SK-N-SH (cell line): ENCODE measurements at regions not wholly inside any gene's neighbourhood (a gene's known extent, or its start where the extent isn't known, plus 50 kb on each side); places are given as distances from the start of the nearest gene placed in this dataset.

Experiments used
- CTCF ChIA-PET: fragments of 300-600, 350-600 bp; formaldehyde crosslinking; extraction: SDS; loops from one replicate; lab custom pipeline; 2021; lab: Yijun Ruan, JAX
- POLR2A ChIA-PET: fragments of 350-600 bp; sonication (Branson Sonifier 250); formaldehyde crosslinking; extraction: SDS; loops from one replicate; lab custom pipeline; 2020; ENCODE audit warnings: antibody characterized with exemption, inconsistent platforms; lab: Yijun Ruan, JAX
- DNase-seq: peaks from one replicate; pipeline ENCODE4 v3.0.0; 2012
- H2AFZ ChIP-seq: fragments of 200-600 bp; sonication (generic); 2 replicates; pipeline ENCODE4 v1.8.1; 2016; ENCODE audit warnings: antibody characterized with exemption, mild to moderate bottlenecking, low read depth
- H3F3A ChIP-seq: fragments of 200-600 bp; sonication (generic); replicated peaks from 2 replicates; pipeline ENCODE3; 2016; ENCODE audit warnings: antibody characterized with exemption, mild to moderate bottlenecking; ENCODE audit not compliant: insufficient read depth
- H3K27ac ChIP-seq, 2 experiments: fragments of 200-500 bp in 1 of 2; fragments of 200-600 bp in 1 of 2; sonication (Bioruptor generic) in 1 of 2; sonication (generic), shearing (Covaris generic) in 1 of 2; 2 replicates each; pipeline versions ENCODE4 v1.5.1 to v1.6.1; 2014 to 2016; ENCODE audit warnings: low read depth in 2 of 2, inconsistent platforms in 1 of 2, low read length in 1 of 2, mild to moderate bottlenecking in 1 of 2, mixed read lengths in 1 of 2
- H3K27me3 ChIP-seq: fragments of 200-600 bp; sonication (generic), shearing (Covaris generic); 2 replicates; pipeline ENCODE4 v1.6.1; 2016; ENCODE audit warnings: mixed run types; ENCODE audit not compliant: insufficient read depth
- H3K36me3 ChIP-seq, 2 experiments: fragments of 200-500 bp in 1 of 2; fragments of 200-600 bp in 1 of 2; sonication (Bioruptor generic) in 1 of 2; sonication (generic) in 1 of 2; replicated peaks in 1 of 2; 2 replicates each; pipeline versions ENCODE3 to v1.5.1; 2014 to 2016; ENCODE audit warnings: low read length in 1 of 2, mild to moderate bottlenecking in 1 of 2; ENCODE audit not compliant: insufficient read depth in 2 of 2, control insufficient read depth in 1 of 2
- H3K4me1 ChIP-seq, 2 experiments: fragments of 200-500 bp in 1 of 2; fragments of 200-600 bp in 1 of 2; sonication (Bioruptor generic) in 1 of 2; sonication (generic), shearing (Covaris generic) in 1 of 2; 2 replicates each; pipeline versions ENCODE4 v1.5.1 to v1.6.1; 2014 to 2016; ENCODE audit warnings: low read depth in 1 of 2, low read length in 1 of 2, mixed run types in 1 of 2; ENCODE audit not compliant: insufficient read depth in 2 of 2, control insufficient read depth in 1 of 2
- H3K4me2 ChIP-seq: fragments of 200-600 bp; sonication (generic), shearing (Covaris generic); 2 replicates; pipeline ENCODE4 v1.6.1; 2017; ENCODE audit warnings: mixed run types
- H3K4me3 ChIP-seq, 2 experiments: fragments of 200-500 bp in 1 of 2; fragments of 200-600 bp in 1 of 2; sonication (Bioruptor generic) in 1 of 2; sonication (generic), shearing (Covaris generic) in 1 of 2; 2 replicates each; pipeline versions ENCODE4 v1.5.1 to v1.8.1; 2014 to 2016; ENCODE audit warnings: low read depth in 2 of 2, inconsistent platforms in 1 of 2, low read length in 1 of 2, mild to moderate bottlenecking in 1 of 2, mixed read lengths in 1 of 2, moderate library complexity in 1 of 2
- H3K79me2 ChIP-seq: fragments of 200-600 bp; sonication (generic); 2 replicates; pipeline ENCODE4 v1.8.1; 2017; ENCODE audit warnings: mild to moderate bottlenecking; ENCODE audit not compliant: insufficient read depth
- H3K9ac ChIP-seq: fragments of 200-600 bp; sonication (generic); 2 replicates; pipeline ENCODE4 v1.6.1; 2017; ENCODE audit warnings: mixed run types
- H3K9me2 ChIP-seq: fragments of 200-600 bp; sonication (generic); 2 replicates; pipeline ENCODE4 v1.6.1; 2017; ENCODE audit warnings: mixed run types
- H3K9me3 ChIP-seq: fragments of 200-600 bp; sonication (generic); 2 replicates; pipeline ENCODE4 v1.6.1; 2017; ENCODE audit warnings: mixed run types, mild to moderate bottlenecking, moderate library complexity
- H4K20me1 ChIP-seq: fragments of 200-600 bp; sonication (generic); 2 replicates; pipeline ENCODE4 v1.6.1; 2017; ENCODE audit warnings: mild to moderate bottlenecking, mixed run types; ENCODE audit not compliant: insufficient read depth
- EZH2phosphoT487 ChIP-seq: fragments of 200-600 bp; sonication (generic); IDR thresholded peaks from 2 replicates; pipeline ENCODE4 v1.6.1; 2017; ENCODE audit warnings: low read depth, mixed run types, mild to moderate bottlenecking, antibody characterized with exemption, moderate library complexity, borderline replicate concordance
- FOXM1 ChIP-seq: IDR thresholded peaks from 2 replicates; pipeline ENCODE4 v1.4.0; 2012; ENCODE audit warnings: low read depth, mild to moderate bottlenecking
- GABPA ChIP-seq: IDR thresholded peaks from 2 replicates; pipeline ENCODE4 v1.4.0; 2012; ENCODE audit warnings: low read depth, mild to moderate bottlenecking
- GATA2 ChIP-seq: sonication (generic); formaldehyde crosslinking; IDR thresholded peaks from 2 replicates; pipeline ENCODE4 v1.5.0; 2020; ENCODE audit warnings: mild to moderate bottlenecking, missing genetic modification reagents
- JUND ChIP-seq: IDR thresholded peaks from 2 replicates; pipeline ENCODE4 v1.4.0; 2012
- NFIC ChIP-seq: IDR thresholded peaks from 2 replicates; pipeline ENCODE4 v1.4.0; 2012; ENCODE audit warnings: borderline replicate concordance
- POLR2AphosphoS5 ChIP-seq: IDR thresholded peaks from 2 replicates; pipeline ENCODE4 v1.6.1; 2012; ENCODE audit warnings: low read depth, low read length
- RAD21 ChIP-seq: IDR thresholded peaks from 2 replicates; pipeline ENCODE4 v1.6.1; 2012; ENCODE audit warnings: mild to moderate bottlenecking, low read length
- RCOR1 ChIP-seq: fragments of 150-350 bp; IDR thresholded peaks from 2 replicates; pipeline ENCODE4 v1.6.1; 2017; ENCODE audit warnings: antibody characterized with exemption, low read length
- RFX5 ChIP-seq: IDR thresholded peaks from 2 replicates; pipeline ENCODE4 v1.6.1; 2012; ENCODE audit warnings: mild to moderate bottlenecking, improper control_type of control experiment, low read length
- RXRA ChIP-seq: IDR thresholded peaks from 2 replicates; pipeline ENCODE4 v1.4.0; 2012; ENCODE audit warnings: low read depth, mild to moderate bottlenecking, borderline replicate concordance
- TAF1 ChIP-seq: IDR thresholded peaks from 2 replicates; pipeline ENCODE4 v1.6.1; 2012; ENCODE audit warnings: low read depth, mild to moderate bottlenecking, low read length, moderate library complexity, borderline replicate concordance
- TCF12 ChIP-seq: IDR thresholded peaks from 2 replicates; pipeline ENCODE4 v1.4.0; 2012
- TEAD4 ChIP-seq: IDR thresholded peaks from 2 replicates; pipeline ENCODE4 v1.4.0; 2012; ENCODE audit warnings: mild to moderate bottlenecking, borderline replicate concordance; ENCODE audit not compliant: insufficient read depth
- USF1 ChIP-seq: IDR thresholded peaks from 2 replicates; pipeline ENCODE4 v1.4.0; 2012; ENCODE audit warnings: low read depth, borderline replicate concordance
- USF2 ChIP-seq: fragments of 150-350 bp; IDR thresholded peaks from 2 replicates; pipeline ENCODE4 v1.6.1; 2017; ENCODE audit warnings: antibody characterized with exemption, low read length, low read depth, borderline replicate concordance
- YY1 ChIP-seq: IDR thresholded peaks from 2 replicates; pipeline ENCODE4 v1.4.0; 2012; ENCODE audit warnings: low read depth, mild to moderate bottlenecking
- ZBTB33 ChIP-seq: IDR thresholded peaks from 2 replicates; pipeline ENCODE4 v1.4.0; 2012; ENCODE audit warnings: low read depth, borderline replicate concordance
- WGBS: methylation state at CpG from one replicate; pipeline ENCODE4 v1.1.6; 2017; ENCODE audit warnings: low lambda C conversion rate; 5-methylcytosine and 5-hydroxymethylcytosine counted together
- TF ChIP-seq, protein P1 (sequence below): fragments of 150-350 bp; IDR thresholded peaks from 2 replicates; pipeline ENCODE4 v1.6.1; 2016; ENCODE audit warnings: mild to moderate bottlenecking, low read depth, low read length
- TF ChIP-seq, protein P2 (sequence below): IDR thresholded peaks from 2 replicates; pipeline ENCODE4; 2012

DNA sequence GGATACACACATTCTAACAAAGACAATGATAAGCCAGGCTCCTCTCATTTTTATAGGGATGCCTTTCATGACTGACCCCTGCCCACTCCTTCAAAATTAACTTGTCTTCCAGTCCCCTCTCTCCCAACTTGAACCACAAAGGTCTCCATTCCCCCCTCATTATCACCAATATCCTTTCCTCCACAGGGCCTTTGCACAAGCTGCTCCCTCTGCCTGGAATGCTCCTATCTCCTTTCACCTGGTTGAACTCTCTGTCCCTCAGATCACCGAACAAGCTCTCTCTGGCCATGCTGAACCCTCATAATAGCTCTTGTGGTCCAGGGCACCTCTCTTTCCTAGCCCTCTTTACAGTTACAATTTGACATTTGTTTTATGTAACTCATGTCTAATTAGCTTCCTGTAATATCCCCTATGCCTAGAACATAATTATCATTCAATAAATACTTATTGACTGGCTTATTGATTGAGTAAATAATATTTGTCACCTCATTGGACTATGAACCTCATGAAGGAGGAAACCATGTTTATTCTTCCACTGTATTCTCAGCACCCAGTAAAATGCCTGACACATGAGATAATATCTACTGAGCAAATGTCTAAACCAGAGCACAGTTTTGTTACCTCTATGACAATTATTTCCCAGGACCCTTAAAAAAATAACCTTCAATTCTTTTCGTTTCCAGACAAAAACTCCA is 266.3 kb upstream of the RASGEF1B start:
- ChIA-PET POLR2A (no interaction called here), CTCF (interaction anchor here (1.3 kb wide), 1 partner anchor 386 kb away, joined by 3 read pairs; no protein-coding TSS in a partner anchor)
- no peaks in the 10 kb centered on the region for H3K9me3 ChIP-seq
- H3K9me2 ChIP-seq, result no peaks in the 10 kb centered on the region
- H3K27ac ChIP-seq, result no peak overlapping the region
- H3K27me3 ChIP-seq, result no peaks in the 10 kb centered on the region
- no peak overlapping the region for H3K9ac ChIP-seq
- DNase-seq, result no peak
- no peak overlapping the region for H3K4me2 ChIP-seq
- 0% methylated on average over 2 of the region's 2 CpGs for WGBS
- H4K20me1 ChIP-seq, result no peaks in the 10 kb centered on the region
- H3K4me3 ChIP-seq, result no peak overlapping the region
- no peaks in the 10 kb centered on the region for H3K79me2 ChIP-seq
- H3K36me3 ChIP-seq, result no peaks in the 10 kb centered on the region
- no peaks in the 10 kb centered on the region for H3F3A ChIP-seq
- no peak for TF ChIP-seq NFIC
- TF ChIP-seq TCF12, result no peak
- no peak for TF ChIP-seq RFX5
- TF ChIP-seq USF1, result no peak
- no peak for TF ChIP-seq TEAD4
- no peak for TF ChIP-seq RCOR1
- no peak for TF ChIP-seq YY1
- no peak for TF ChIP-seq RAD21
- no peak for TF ChIP-seq EZH2phosphoT487
- no peak for TF ChIP-seq JUND
- TF ChIP-seq POLR2AphosphoS5, result no peak
- no peak for TF ChIP-seq USF2
- TF ChIP-seq GATA2 (CRISPR knock-in tag), result no peak
- no peak for TF ChIP-seq GABPA
- TF ChIP-seq, protein P1, sequence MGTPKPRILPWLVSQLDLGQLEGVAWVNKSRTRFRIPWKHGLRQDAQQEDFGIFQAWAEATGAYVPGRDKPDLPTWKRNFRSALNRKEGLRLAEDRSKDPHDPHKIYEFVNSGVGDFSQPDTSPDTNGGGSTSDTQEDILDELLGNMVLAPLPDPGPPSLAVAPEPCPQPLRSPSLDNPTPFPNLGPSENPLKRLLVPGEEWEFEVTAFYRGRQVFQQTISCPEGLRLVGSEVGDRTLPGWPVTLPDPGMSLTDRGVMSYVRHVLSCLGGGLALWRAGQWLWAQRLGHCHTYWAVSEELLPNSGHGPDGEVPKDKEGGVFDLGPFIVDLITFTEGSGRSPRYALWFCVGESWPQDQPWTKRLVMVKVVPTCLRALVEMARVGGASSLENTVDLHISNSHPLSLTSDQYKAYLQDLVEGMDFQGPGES, result no peak
- no peaks in the 10 kb centered on the region for H3K4me1 ChIP-seq
- no peak overlapping the region for H2AFZ ChIP-seq

GRCh38 chr4:81736324-81736723 is 264.6 kb upstream of the RASGEF1B start:
- ChIA-PET CTCF (no interaction called here), POLR2A (no interaction called here)
- Histone ChIP-seq H3K4me1 (no peaks in the 10 kb centered on the region), H2AFZ (no peak overlapping the region), H3K27me3 (no peaks in the 10 kb centered on the region), H4K20me1 (no peaks in the 10 kb centered on the region), H3K9ac (no peak overlapping the region), H3F3A (no peaks in the 10 kb centered on the region), H3K4me3 (no peak overlapping the region), H3K9me2 (no peaks in the 10 kb centered on the region), H3K4me2 (no peak overlapping the region), H3K36me3 (no peaks in the 10 kb centered on the region), H3K79me2 (no peaks in the 10 kb centered on the region), H3K27ac (no peak overlapping the region), H3K9me3 (no peaks in the 10 kb centered on the region)
- 0% methylated on average over 1 of the region's 2 CpGs for WGBS
- no peak for DNase-seq
- TF ChIP-seq USF2 (no peak), RXRA (no peak), POLR2AphosphoS5 (no peak), TAF1 (no peak), GATA2 (CRISPR knock-in tag) (no peak), ZBTB33 (no peak), TCF12 (no peak), USF1 (no peak), FOXM1 (no peak), GABPA (no peak), JUND (no peak)
- TF ChIP-seq, protein P2, sequence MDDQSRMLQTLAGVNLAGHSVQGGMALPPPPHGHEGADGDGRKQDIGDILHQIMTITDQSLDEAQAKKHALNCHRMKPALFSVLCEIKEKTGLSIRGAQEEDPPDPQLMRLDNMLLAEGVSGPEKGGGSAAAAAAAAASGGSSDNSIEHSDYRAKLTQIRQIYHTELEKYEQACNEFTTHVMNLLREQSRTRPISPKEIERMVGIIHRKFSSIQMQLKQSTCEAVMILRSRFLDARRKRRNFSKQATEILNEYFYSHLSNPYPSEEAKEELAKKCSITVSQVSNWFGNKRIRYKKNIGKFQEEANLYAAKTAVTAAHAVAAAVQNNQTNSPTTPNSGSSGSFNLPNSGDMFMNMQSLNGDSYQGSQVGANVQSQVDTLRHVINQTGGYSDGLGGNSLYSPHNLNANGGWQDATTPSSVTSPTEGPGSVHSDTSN, result no peak
